CD4-positive, alpha-beta memory T cell (primary cell): ENCODE measurements at regions not wholly inside any gene's neighbourhood (a gene's known extent, or its start where the extent isn't known, plus 50 kb on each side); places are given as distances from the start of the nearest gene placed in this dataset.

Experiments used
- CTCF ChIA-PET: fragments of 350-600 bp; sonication (Branson Sonifier 250); formaldehyde crosslinking; loops from one replicate; lab custom pipeline; 2021; ENCODE audit warnings: inconsistent platforms; ENCODE audit not compliant: partially characterized antibody; lab: Charles Lee
- POLR2A ChIA-PET: fragments of 350-600 bp; sonication (Branson Sonifier 250); formaldehyde crosslinking; loops from one replicate; lab custom pipeline; 2021; ENCODE audit not compliant: partially characterized antibody; lab: Charles Lee
- DNase-seq, 5 donors: peaks; one replicate each; pipeline versions ENCODE4 v3.0.0 to v3.0.0-alpha.2; 2020 to 2022; ENCODE audit warnings: mixed read lengths in 1 of 5
- H3K27ac ChIP-seq: one replicate; pipeline ENCODE4 v1.7.0; 2013; ENCODE audit warnings: low read depth, low read length
- H3K27me3 ChIP-seq: 2 replicates; pipeline ENCODE4 v1.7.0; 2013; ENCODE audit warnings: mild to moderate bottlenecking, low read length, moderate library complexity; ENCODE audit not compliant: insufficient read depth
- H3K36me3 ChIP-seq: 2 replicates; pipeline ENCODE4 v1.7.0; 2013; ENCODE audit warnings: mild to moderate bottlenecking, low read length, moderate library complexity; ENCODE audit not compliant: insufficient read depth
- H3K4me1 ChIP-seq: 2 replicates; pipeline ENCODE4 v1.7.0; 2013; ENCODE audit warnings: mild to moderate bottlenecking, low read length, moderate library complexity; ENCODE audit not compliant: insufficient read depth
- H3K4me3 ChIP-seq, 2 donors: one replicate each; pipeline ENCODE4 v1.7.0; 2013; ENCODE audit warnings: low read length in 2 of 2, mild to moderate bottlenecking in 1 of 2
- H3K9me3 ChIP-seq, 2 donors: one replicate each; pipeline ENCODE4 v1.7.0; 2013; ENCODE audit warnings: low read length in 2 of 2, control low read depth in 1 of 2; ENCODE audit not compliant: control insufficient read depth in 1 of 2
- H3K27ac Mint-ChIP-seq, 7 donors: one replicate each; pipeline ENCODE4 v1.8.0; 2020 to 2021; ENCODE audit warnings: mixed read lengths in 7 of 7, mild to moderate bottlenecking in 6 of 7, inconsistent platforms in 3 of 7, moderate library complexity in 3 of 7
- H3K27me3 Mint-ChIP-seq, 2 donors: one replicate each; pipeline ENCODE4 v1.8.0; 2020 to 2021; ENCODE audit warnings: mixed read lengths in 2 of 2
- H3K36me3 Mint-ChIP-seq, 2 donors: one replicate each; pipeline ENCODE4 v1.8.0; 2020 to 2021; ENCODE audit warnings: mixed read lengths in 2 of 2, inconsistent platforms in 1 of 2, mild to moderate bottlenecking in 1 of 2
- H3K4me1 Mint-ChIP-seq, 4 donors: one replicate each; pipeline ENCODE4 v1.8.0; 2020 to 2021; ENCODE audit warnings: mixed read lengths in 4 of 4, mild to moderate bottlenecking in 1 of 4
- H3K4me3 Mint-ChIP-seq, 8 donors: one replicate each; pipeline ENCODE4 v1.8.0; 2020 to 2021; ENCODE audit warnings: mixed read lengths in 8 of 8, mild to moderate bottlenecking in 7 of 8, moderate library complexity in 6 of 8, inconsistent platforms in 3 of 8
- H3K9me3 Mint-ChIP-seq, 8 donors: one replicate each; pipeline ENCODE4 v1.8.0; 2020 to 2021; ENCODE audit warnings: mixed read lengths in 8 of 8, mild to moderate bottlenecking in 5 of 8, inconsistent platforms in 3 of 8, moderate library complexity in 1 of 8
- intact Hi-C: fragments of 100-400 bp; cut with micrococcal nuclease; formaldehyde crosslinking; loops from one replicate; pipeline ENCODE4 v1.15.1; 2023

DNA sequence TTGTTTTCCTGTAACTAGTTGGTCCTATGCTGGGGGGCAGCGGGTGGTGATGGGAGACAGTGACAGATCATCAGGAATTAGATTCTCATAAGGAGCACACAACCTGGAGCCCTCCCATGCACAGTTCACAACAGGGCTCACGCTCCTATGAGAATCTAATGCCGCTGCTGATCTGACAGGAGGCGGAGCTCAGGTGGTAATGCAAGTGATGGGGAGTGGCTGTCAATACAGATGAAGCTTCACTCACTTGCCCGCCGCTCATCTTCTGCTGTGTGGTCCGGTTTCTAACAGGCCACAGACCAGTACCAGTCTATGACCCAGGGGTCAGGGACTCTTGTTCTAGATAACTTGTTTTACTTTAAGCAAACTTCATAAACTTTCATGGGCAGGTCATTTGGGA is 205.3 kb upstream of the SLC14A2 start:
- peaks cover 0 to under 1% (median 0%) of the 10 kb centered on the region in 8 donors for H3K9me3 Mint-ChIP-seq

DNA sequence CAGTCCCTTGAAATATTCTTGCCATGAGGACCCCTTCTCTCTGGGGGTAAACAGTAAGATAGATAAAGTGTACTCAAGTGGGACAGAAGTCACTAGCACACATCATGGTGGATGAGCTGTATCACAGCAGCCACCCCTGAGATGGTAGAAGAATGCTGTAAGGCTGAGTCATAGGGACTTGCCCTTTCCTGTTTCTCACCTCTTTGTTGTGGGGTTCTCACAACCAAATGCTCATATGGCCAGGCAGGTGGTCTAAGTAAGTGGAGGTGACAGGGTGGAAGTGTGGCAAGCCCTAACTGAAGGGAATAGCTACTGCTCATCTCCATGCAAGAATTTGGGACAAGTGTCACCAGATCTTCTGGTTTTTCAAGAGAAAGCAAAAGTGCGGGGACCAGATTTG is 202.7 kb upstream of the SLC14A2 start:
- no peak overlapping the region for H3K27ac ChIP-seq
- no peak overlapping the region for H3K27ac Mint-ChIP-seq
- H3K4me1 ChIP-seq, result no peaks in the 10 kb centered on the region
- no peak overlapping the region for H3K4me3 Mint-ChIP-seq
- no peak for DNase-seq
- no peaks in the 10 kb centered on the region for H3K36me3 Mint-ChIP-seq
- ChIA-PET POLR2A (no interaction called here), CTCF (no interaction called here)
- intact Hi-C loops, result no loop called here
- H3K4me1 Mint-ChIP-seq, result no peaks in the 10 kb centered on the region
- no peaks in the 10 kb centered on the region for H3K36me3 ChIP-seq
- no peak overlapping the region for H3K4me3 ChIP-seq
- H3K27me3 ChIP-seq, result no peaks in the 10 kb centered on the region
- H3K9me3 ChIP-seq, result no peaks in the 10 kb centered on the region
- H3K9me3 Mint-ChIP-seq, result no peaks in the 10 kb centered on the region
- peaks cover 0 to 1% of the 10 kb centered on the region in 2 donors for H3K27me3 Mint-ChIP-seq

More for the DNA sequence above, 205.3 kb upstream of the SLC14A2 start:
- no peak overlapping the region for H3K4me3 Mint-ChIP-seq
- Histone ChIP-seq H3K9me3 (no peaks in the 10 kb centered on the region), H3K27ac (no peak overlapping the region), H3K4me3 (no peak overlapping the region), H3K27me3 (no peaks in the 10 kb centered on the region), H3K36me3 (no peaks in the 10 kb centered on the region), H3K4me1 (no peaks in the 10 kb centered on the region)
- no peaks in the 10 kb centered on the region for H3K27me3 Mint-ChIP-seq
- intact Hi-C loops, result no loop called here
- POLR2A ChIA-PET, result no interaction called here
- H3K27ac Mint-ChIP-seq, result no peak overlapping the region
- CTCF ChIA-PET, result no interaction called here
- no peaks in the 10 kb centered on the region for H3K36me3 Mint-ChIP-seq
- no peak for DNase-seq
- H3K4me1 Mint-ChIP-seq, result no peaks in the 10 kb centered on the region

DNA sequence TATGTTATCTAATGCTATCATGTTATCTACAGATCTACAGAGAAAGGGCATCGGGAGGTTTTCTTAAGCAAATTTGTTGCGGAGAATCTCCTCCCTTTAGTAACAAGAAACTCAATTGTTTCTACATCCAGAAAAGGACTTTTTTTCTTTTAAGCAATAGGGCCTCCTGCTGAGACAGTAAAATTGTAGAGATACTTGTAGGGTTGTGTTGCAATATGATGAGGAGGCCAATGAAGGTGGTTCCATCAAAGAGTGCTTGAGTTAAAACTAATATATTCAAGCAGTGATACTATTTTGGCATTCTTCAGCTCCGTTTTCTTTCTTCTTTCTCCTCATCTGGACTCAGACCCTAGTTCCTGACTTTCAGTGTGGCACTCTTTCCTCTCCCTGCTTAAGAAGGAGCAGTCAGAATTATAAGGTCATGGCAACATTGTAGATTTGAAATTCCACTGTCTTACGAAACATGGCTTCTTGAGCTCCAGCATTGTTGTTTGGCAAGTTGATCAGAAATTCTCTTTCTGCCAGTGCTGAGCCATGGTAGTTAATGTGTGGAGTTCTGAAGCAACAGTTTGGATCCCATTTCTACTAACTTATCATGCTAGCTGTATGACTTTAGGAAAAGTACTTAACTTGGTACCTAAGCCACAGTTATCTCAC is 202.0 kb upstream of the SLC14A2 start:
- no peak overlapping the region for H3K27ac ChIP-seq
- intact Hi-C loops, result no loop called here
- POLR2A ChIA-PET, result no interaction called here
- CTCF ChIA-PET, result no interaction called here
- Mint-ChIP-seq H3K4me3 (no peak overlapping the region), H3K4me1 (no peaks in the 10 kb centered on the region), H3K27ac (no peak overlapping the region), H3K27me3 (peaks cover 1% of the 10 kb centered on the region in 2 donors), H3K36me3 (no peaks in the 10 kb centered on the region), H3K9me3 (no peaks in the 10 kb centered on the region)
- H3K36me3 ChIP-seq, result no peaks in the 10 kb centered on the region
- no peaks in the 10 kb centered on the region for H3K4me1 ChIP-seq
- H3K9me3 ChIP-seq, result no peaks in the 10 kb centered on the region
- H3K27me3 ChIP-seq, result no peaks in the 10 kb centered on the region
- DNase-seq, result no peak
- no peak overlapping the region for H3K4me3 ChIP-seq

DNA sequence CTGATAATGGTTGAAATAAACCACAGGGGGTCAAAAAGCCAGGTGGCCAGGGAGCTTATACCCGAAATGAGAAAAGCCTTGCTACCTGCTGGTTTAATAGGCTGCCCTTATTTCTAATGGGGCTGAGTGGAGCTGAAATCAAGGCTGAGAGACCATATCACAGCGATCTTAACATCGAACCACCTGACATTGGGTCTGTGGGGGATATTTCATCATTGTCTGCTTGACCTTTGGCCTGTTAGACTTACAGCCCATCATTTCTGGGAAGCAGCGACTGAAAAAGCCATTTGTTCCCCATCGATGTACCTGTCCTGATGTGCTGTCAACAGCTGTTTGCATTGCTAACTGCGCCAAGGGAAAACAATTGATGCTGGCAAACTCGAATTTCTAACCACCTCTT is 199.7 kb upstream of the SLC14A2 start:
- CTCF ChIA-PET, result no interaction called here
- Mint-ChIP-seq H3K9me3 (no peaks in the 10 kb centered on the region), H3K36me3 (no peaks in the 10 kb centered on the region), H3K27me3 (peaks cover 1 to 2% of the 10 kb centered on the region in 2 donors), H3K4me3 (no peak overlapping the region), H3K27ac (no peak overlapping the region), H3K4me1 (no peaks in the 10 kb centered on the region)
- H3K9me3 ChIP-seq, result no peaks in the 10 kb centered on the region
- POLR2A ChIA-PET, result no interaction called here
- H3K27ac ChIP-seq, result no peak overlapping the region
- no peak overlapping the region for H3K4me3 ChIP-seq
- intact Hi-C loops, result no loop called here
- no peaks in the 10 kb centered on the region for H3K27me3 ChIP-seq
- no peaks in the 10 kb centered on the region for H3K4me1 ChIP-seq
- no peak for DNase-seq
- no peaks in the 10 kb centered on the region for H3K36me3 ChIP-seq

DNA sequence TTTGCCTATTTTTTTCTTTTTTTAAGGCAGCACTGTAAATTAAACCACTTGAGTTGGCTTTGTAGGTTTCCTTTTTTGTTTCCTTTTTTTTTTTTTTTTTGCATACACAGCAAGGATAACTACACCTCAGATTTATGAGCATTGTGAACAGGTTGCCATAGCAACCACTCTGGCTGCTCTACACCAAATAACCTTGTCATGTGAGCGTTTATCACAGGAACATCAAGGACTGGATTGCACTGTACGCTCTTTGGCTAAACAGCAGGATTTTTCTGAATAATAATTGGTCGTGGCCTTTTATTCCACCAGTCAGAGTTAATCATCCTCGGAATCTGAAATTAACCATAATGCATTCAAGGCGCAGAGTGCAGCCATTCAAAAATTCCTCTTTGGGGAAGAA is 199.1 kb upstream of the SLC14A2 start:
- ChIA-PET POLR2A (no interaction called here), CTCF (no interaction called here)
- Histone ChIP-seq H3K4me1 (no peaks in the 10 kb centered on the region), H3K27me3 (no peaks in the 10 kb centered on the region), H3K9me3 (no peaks in the 10 kb centered on the region), H3K4me3 (no peak overlapping the region), H3K27ac (no peak overlapping the region), H3K36me3 (no peaks in the 10 kb centered on the region)
- Mint-ChIP-seq H3K27me3 (peaks cover 1 to 2% of the 10 kb centered on the region in 2 donors), H3K4me3 (no peak overlapping the region), H3K9me3 (peaks cover 0 to 4% (median 0%) of the 10 kb centered on the region in 8 donors), H3K36me3 (no peaks in the 10 kb centered on the region), H3K4me1 (no peaks in the 10 kb centered on the region), H3K27ac (no peak overlapping the region)
- DNase-seq, result no peak
- intact Hi-C loops, result no loop called here

DNA sequence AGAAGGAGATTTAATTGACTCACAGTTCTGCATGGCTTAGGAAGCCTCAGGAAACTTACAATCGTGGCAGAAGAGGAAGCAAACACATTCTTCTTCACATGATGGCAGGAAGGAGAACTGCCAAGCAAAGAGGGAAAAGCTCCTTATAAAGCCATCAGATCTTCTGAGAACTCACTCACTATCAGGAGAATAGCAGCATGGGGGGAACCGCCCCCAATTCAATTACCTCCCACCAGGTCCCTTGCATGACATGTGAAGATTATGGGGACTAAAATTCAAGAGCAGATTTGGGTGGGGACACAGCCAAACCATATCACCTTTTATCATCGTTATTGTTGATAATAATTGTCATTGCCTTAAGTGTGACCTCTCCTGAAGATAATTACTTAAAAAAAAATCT is 197.9 kb upstream of the SLC14A2 start:
- no peaks in the 10 kb centered on the region for H3K36me3 ChIP-seq
- POLR2A ChIA-PET, result no interaction called here
- peaks cover 0 to 4% (median 0%) of the 10 kb centered on the region in 8 donors for H3K9me3 Mint-ChIP-seq

DNA sequence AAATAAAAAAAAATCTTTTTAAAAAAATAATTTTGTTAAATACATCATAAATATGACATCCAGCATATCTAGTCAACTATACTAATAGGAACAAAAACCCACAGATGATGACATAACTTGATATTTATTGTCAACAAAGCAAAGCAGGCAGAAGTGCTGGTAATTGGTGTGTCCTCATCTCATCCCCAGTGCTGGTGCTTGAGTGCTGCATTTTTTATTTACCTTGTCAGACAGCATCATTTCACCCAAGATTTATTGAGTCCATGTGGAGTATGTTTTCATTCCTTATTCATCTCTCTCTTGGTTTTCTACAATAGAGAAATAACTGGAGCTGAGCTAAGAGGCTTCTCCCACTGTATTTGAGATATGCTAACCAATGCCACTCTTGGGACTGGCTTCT is 191.6 kb upstream of the SLC14A2 start:
- Mint-ChIP-seq H3K4me1 (no peaks in the 10 kb centered on the region), H3K4me3 (no peak overlapping the region), H3K9me3 (peaks cover 0 to 4% (median 0%) of the 10 kb centered on the region in 8 donors), H3K27me3 (peaks cover 2 to 3% of the 10 kb centered on the region in 2 donors), H3K36me3 (no peaks in the 10 kb centered on the region), H3K27ac (no peak overlapping the region)
- Histone ChIP-seq H3K4me3 (no peak overlapping the region), H3K4me1 (no peaks in the 10 kb centered on the region), H3K9me3 (no peaks in the 10 kb centered on the region), H3K27ac (no peak overlapping the region), H3K36me3 (no peaks in the 10 kb centered on the region), H3K27me3 (no peaks in the 10 kb centered on the region)
- intact Hi-C loops, result no loop called here
- POLR2A ChIA-PET, result no interaction called here
- CTCF ChIA-PET, result no interaction called here
- DNase-seq, result no peak

More for the DNA sequence above, 197.9 kb upstream of the SLC14A2 start:
- H3K4me1 ChIP-seq, result no peaks in the 10 kb centered on the region
- H3K27me3 ChIP-seq, result no peaks in the 10 kb centered on the region
- H3K4me3 ChIP-seq, result no peak overlapping the region
- DNase-seq, result no peak
- H3K9me3 ChIP-seq, result no peaks in the 10 kb centered on the region
- Mint-ChIP-seq H3K27ac (no peak overlapping the region), H3K4me3 (no peak overlapping the region), H3K36me3 (no peaks in the 10 kb centered on the region), H3K4me1 (no peaks in the 10 kb centered on the region), H3K27me3 (peaks cover 1 to 2% of the 10 kb centered on the region in 2 donors)
- no peak overlapping the region for H3K27ac ChIP-seq
- intact Hi-C loops, result no loop called here
- CTCF ChIA-PET, result no interaction called here
